ENCODE measurements at regions not wholly inside any gene's neighbourhood (a gene's known extent, or its start where the extent isn't known, plus 50 kb on each side); places are given as distances from the start of the nearest gene placed in this dataset.
"Not testable (repeated sequence)": the region's sequence is repeated elsewhere in the genome, so short reads cannot be mapped to it uniquely, and the experiment has no call there.

GRCh38 chr4:149039786-149040185, 597.6 kb upstream of the NR3C2 start:
- TF ChIP-seq CTCF, POLR2A (IDR thresholded peaks at IDR 0.05): not testable (repeated sequence)
